ENCODE measurements at regions not wholly inside any gene's neighbourhood (a gene's known extent, or its start where the extent isn't known, plus 50 kb on each side); places are given as distances from the start of the nearest gene placed in this dataset.

GRCh38 chr19:30319876-30320275 is 52.3 kb upstream of the ZNF536 start:
- ATAC-seq (ENCODE audit: low read depth) (no peak), DNase-seq (no peak)
- Histone ChIP-seq H3K9me1 (ENCODE audit: insufficient read depth, low read length) (no peaks in the 10 kb centered on the region), H2BK5ac (ENCODE audit: low read depth, low read length, poor library complexity, severe bottlenecking) (no peak overlapping the region), H4K20me1 (ENCODE audit: insufficient read depth, low read length) (no peaks in the 10 kb centered on the region), H3K9ac (ENCODE audit: low read depth, low read length) (no peak overlapping the region), H3K4me1 (ENCODE audit: control insufficient read depth, insufficient read depth, low read length) (no peaks in the 10 kb centered on the region), H2BK120ac (ENCODE audit: low read depth, low read length) (no peak overlapping the region), H3K4ac (ENCODE audit: low read depth, low read length) (no peak overlapping the region), H3K18ac (ENCODE audit: low read depth, low read length) (no peak overlapping the region), H3K4me2 (ENCODE audit: low read depth, low read length) (no peak overlapping the region), H3K4me3 (ENCODE audit: insufficient read depth, low read depth, low read length) (no peak overlapping the region), H2BK15ac (ENCODE audit: low read depth, low read length) (no peak overlapping the region), H2AK9ac (replicated peaks; ENCODE audit: low read depth, low read length, poor library complexity) (no peak overlapping the region), H3K36me3 (ENCODE audit: control insufficient read depth, insufficient read depth, low read length) (no peaks in the 10 kb centered on the region), H4K5ac (ENCODE audit: low read depth, low read length) (no peak overlapping the region), H3K27ac (ENCODE audit: insufficient read depth, low read length) (no peak overlapping the region), H3K56ac (ENCODE audit: extremely low read depth, insufficient read depth, low read length) (no peak overlapping the region), H2BK20ac (ENCODE audit: low read depth, low read length) (no peak overlapping the region), H3K79me1 (ENCODE audit: low read depth in 1 of 2, low read length in 2 of 2) (no peaks in the 10 kb centered on the region), H3K14ac (replicated peaks; ENCODE audit: low read depth, low read length) (no peak overlapping the region), H4K8ac (ENCODE audit: low read depth in 2 of 2, low read length in 2 of 2) (no peak overlapping the region), H2AK5ac (ENCODE audit: low read depth, low read length) (no peak overlapping the region), H2AFZ (replicated peaks; ENCODE audit: low read length, poor library complexity) (no peak overlapping the region), H3K27me3 (ENCODE audit: control insufficient read depth, insufficient read depth, low read length) (no peaks in the 10 kb centered on the region), H3K23ac (ENCODE audit: low read depth, low read length) (no peak overlapping the region), H3K9me3 (ENCODE audit: control insufficient read depth, insufficient read depth, low read length) (peaks cover 39% of the 10 kb centered on the region), H4K91ac (ENCODE audit: insufficient read depth, low read depth, low read length) (no peak overlapping the region)
- intact Hi-C loops (cut with micrococcal nuclease) (no loop called here), in situ Hi-C loops (cut with MboI; ENCODE audit: low sequenced_read_pairs) (no loop called here), dilution Hi-C loops (cut with HindIII; ENCODE audit: low sequenced_read_pairs, unreplicated experiment) (no loop called here)
- BruUV-seq (replicated peaks), result no TSS peak
- CTCF ChIA-PET, result no interaction called here
- TF ChIP-seq RCOR1 (IDR thresholded peaks at IDR 0.05; ENCODE audit: insufficient replicate concordance, low read length) (no peak), ELK1 (IDR thresholded peaks at IDR 0.05; ENCODE audit: borderline replicate concordance, low read depth, low read length) (no peak), CEBPB (IDR thresholded peaks at IDR 0.05; ENCODE audit: low read depth, low read length) (no peak), CHD1 (IDR thresholded peaks at IDR 0.05; ENCODE audit: low read depth, low read length) (no peak), CTCF (conservative IDR thresholded peaks at IDR 0.05; ENCODE audit: low read depth, low read length) (no peak), BHLHE40 (IDR thresholded peaks at IDR 0.05; ENCODE audit: low read depth, low read length) (no peak), RFX5 (IDR thresholded peaks at IDR 0.05; ENCODE audit: low read depth, low read length) (no peak), SMC3 (IDR thresholded peaks at IDR 0.05; ENCODE audit: low read depth, low read length) (no peak), FOS (IDR thresholded peaks at IDR 0.05; ENCODE audit: low read depth, low read length) (no peak), RAD21 (IDR thresholded peaks at IDR 0.05; ENCODE audit: low read length) (no peak), NFE2L2 (IDR thresholded peaks at IDR 0.05; ENCODE audit: low read depth, low read length) (no peak), USF2 (IDR thresholded peaks at IDR 0.05; ENCODE audit: low read depth, low read length) (no peak), POLR2A (IDR thresholded peaks at IDR 0.05; ENCODE audit: low read depth, low read length) (no peak)
- POLR2A ChIA-PET (ENCODE audit: unreplicated experiment), result no interaction called here

Data from IMR-90 (cell line).